HEK293T (cell line): ENCODE measurements at regions not wholly inside any gene's neighbourhood (a gene's known extent, or its start where the extent isn't known, plus 50 kb on each side); places are given as distances from the start of the nearest gene placed in this dataset.
"Not testable (repeated sequence)": the region's sequence is repeated elsewhere in the genome, so short reads cannot be mapped to it uniquely, and the experiment has no call there.

Experiments used
- CTCF ChIA-PET: fragments of 350-600 bp; formaldehyde crosslinking; extraction: SDS; loops from one replicate; lab custom pipeline; 2021; ENCODE audit warnings: antibody characterized with exemption, inconsistent platforms; lab: Yijun Ruan, JAX
- POLR2A ChIA-PET: fragments of 350-600 bp; formaldehyde crosslinking; extraction: SDS; loops from one replicate; lab custom pipeline; 2020; ENCODE audit warnings: antibody characterized with exemption, inconsistent platforms; lab: Yijun Ruan, JAX
- DNase-seq: peaks from one replicate; pipeline ENCODE4 v3.0.0; 2012; ENCODE audit warnings: mixed read lengths; ENCODE audit errors: extremely low spot score
- ARNT ChIP-seq: fragments of 450-650 bp; IDR thresholded peaks from 2 replicates; pipeline ENCODE4 v1.6.1; 2017; ENCODE audit warnings: mild to moderate bottlenecking
- BHLHE40 ChIP-seq: fragments of 450-650 bp; IDR thresholded peaks from 2 replicates; pipeline ENCODE4 v1.6.1; 2016; ENCODE audit warnings: mild to moderate bottlenecking, moderate library complexity, borderline replicate concordance
- CTBP1 ChIP-seq: fragments of 450-650 bp; IDR thresholded peaks from 2 replicates; pipeline ENCODE4 v1.6.1; 2016; ENCODE audit warnings: borderline replicate concordance
- ELF4 ChIP-seq: fragments of 450-650 bp; IDR thresholded peaks from 2 replicates; pipeline ENCODE4 v1.6.1; 2017; ENCODE audit warnings: antibody characterized with exemption
- FOXA1 ChIP-seq: fragments of 450-650 bp; IDR thresholded peaks from 2 replicates; pipeline ENCODE4 v1.6.1; 2016; ENCODE audit warnings: mild to moderate bottlenecking
- FOXK2 ChIP-seq: fragments of 450-650 bp; IDR thresholded peaks from 2 replicates; pipeline ENCODE4 v1.6.1; 2016; ENCODE audit warnings: mild to moderate bottlenecking
- FOXM1 ChIP-seq: fragments of 450-650 bp; IDR thresholded peaks from 2 replicates; pipeline ENCODE4 v1.6.1; 2017; ENCODE audit warnings: mild to moderate bottlenecking, borderline replicate concordance
- HDGF ChIP-seq: fragments of 450-650 bp; IDR thresholded peaks from 2 replicates; pipeline ENCODE4 v1.6.1; 2017; ENCODE audit warnings: antibody characterized with exemption, borderline replicate concordance
- L3MBTL2 ChIP-seq: fragments of 450-650 bp; conservative IDR thresholded peaks from 2 replicates; pipeline ENCODE4 v1.6.1; 2016; ENCODE audit warnings: mild to moderate bottlenecking
- LEF1 ChIP-seq: fragments of 450-650 bp; IDR thresholded peaks from 2 replicates; pipeline ENCODE4 v1.6.1; 2017; ENCODE audit warnings: mild to moderate bottlenecking, borderline replicate concordance
- NFRKB ChIP-seq: fragments of 450-650 bp; IDR thresholded peaks from 2 replicates; pipeline ENCODE4 v1.6.1; 2016; ENCODE audit warnings: mild to moderate bottlenecking, moderate library complexity
- SP1 ChIP-seq: fragments of 450-650 bp; IDR thresholded peaks from 2 replicates; pipeline ENCODE4 v1.6.1; 2017
- SUZ12 ChIP-seq: fragments of 450-650 bp; IDR thresholded peaks from 2 replicates; pipeline ENCODE4 v1.6.1; 2016; ENCODE audit warnings: mild to moderate bottlenecking
- TARDBP ChIP-seq: fragments of 450-650 bp; IDR thresholded peaks from 2 replicates; pipeline ENCODE4 v1.6.1; 2016
- ZNF384 ChIP-seq: fragments of 450-650 bp; IDR thresholded peaks from 2 replicates; pipeline ENCODE4 v1.6.1; 2016
- TF ChIP-seq, protein P1 (sequence below): fragments of 450-650 bp; IDR thresholded peaks from 2 replicates; pipeline ENCODE4 v1.6.1; 2016

DNA sequence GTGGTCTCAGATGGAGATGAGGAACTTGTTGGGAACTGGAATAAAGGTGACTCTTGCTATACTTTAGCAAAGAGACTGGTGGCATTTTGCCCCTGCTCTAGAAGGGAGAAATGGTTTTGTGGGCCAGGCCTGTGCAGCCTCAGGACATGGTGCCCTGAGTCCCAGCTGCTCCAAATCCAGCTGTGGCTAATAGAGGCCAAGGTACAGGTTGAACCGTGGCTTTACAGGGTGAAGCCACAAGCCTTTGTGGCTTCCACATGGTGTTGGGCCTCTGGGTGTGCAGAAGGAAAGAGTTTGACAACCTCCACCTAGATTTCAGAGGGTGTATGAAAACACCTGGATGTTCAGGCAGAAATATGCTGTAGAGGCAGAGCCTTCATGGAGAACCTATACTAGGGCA lies 586.0 kb downstream of the FLRT2 start:
- ChIA-PET POLR2A (no interaction called here), CTCF (no interaction called here)
- TF ChIP-seq, protein P1, sequence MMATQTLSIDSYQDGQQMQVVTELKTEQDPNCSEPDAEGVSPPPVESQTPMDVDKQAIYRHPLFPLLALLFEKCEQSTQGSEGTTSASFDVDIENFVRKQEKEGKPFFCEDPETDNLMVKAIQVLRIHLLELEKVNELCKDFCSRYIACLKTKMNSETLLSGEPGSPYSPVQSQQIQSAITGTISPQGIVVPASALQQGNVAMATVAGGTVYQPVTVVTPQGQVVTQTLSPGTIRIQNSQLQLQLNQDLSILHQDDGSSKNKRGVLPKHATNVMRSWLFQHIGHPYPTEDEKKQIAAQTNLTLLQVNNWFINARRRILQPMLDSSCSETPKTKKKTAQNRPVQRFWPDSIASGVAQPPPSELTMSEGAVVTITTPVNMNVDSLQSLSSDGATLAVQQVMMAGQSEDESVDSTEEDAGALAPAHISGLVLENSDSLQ: no peak
- no peak for TF ChIP-seq BHLHE40
- no peak for DNase-seq

DNA sequence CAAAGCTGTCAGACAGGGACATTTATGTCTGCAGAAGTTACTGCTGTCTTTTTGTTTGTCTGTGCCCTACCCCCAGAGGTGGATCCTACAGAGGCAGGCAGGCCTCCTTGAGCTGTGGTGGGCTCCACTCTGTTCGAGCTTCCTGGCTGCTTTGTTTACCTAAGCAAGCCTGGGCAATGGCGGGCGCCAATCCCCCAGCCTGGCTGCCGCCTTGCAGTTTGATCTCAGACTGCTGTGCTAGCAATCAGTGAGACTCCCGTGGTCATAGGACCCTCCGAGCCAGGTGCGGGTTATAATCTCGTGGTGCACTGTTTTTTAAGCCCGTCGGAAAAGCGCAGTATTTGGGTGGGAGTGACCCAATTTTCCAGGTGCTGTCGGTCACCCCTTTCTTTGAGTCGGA lies 580.9 kb downstream of the FLRT2 start:
- DNase-seq, POLR2A ChIA-PET, CTCF ChIA-PET: not testable (repeated sequence)

DNA sequence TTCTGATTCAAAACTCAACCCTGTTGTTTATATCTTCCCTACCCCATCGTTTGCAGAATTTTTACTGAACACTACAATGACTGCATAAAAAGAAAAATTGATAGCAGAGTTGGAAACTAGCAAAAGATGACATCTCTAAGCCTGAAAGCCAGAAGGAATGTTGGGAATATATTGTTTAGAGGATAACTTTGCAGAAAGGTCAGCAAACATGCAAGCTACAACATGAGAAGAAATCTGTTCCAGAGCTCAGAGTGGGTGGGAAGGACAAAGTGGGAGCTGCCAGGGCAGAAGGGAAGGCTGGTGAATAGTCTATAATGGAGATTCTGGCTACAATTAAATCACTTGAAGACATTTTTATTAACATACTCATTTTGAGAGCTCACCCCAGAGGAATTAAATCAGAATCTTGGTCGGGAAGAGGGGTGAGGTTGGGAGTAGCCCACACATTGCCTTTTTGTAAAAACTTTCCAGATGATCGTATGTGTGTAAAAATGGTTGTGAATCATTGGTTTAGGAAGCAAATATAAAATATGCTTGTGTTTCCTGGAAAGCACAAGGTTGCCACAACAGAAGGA lies 574.8 kb downstream of the FLRT2 start:
- ChIA-PET POLR2A (no interaction called here), CTCF (no interaction called here)
- TF ChIP-seq LEF1 (no peak), TARDBP (no peak), FOXK2 (no peak), ZNF384 (no peak), ELF4 (no peak), SP1 (no peak), FOXA1 (no peak), L3MBTL2 (no peak), SUZ12 (no peak), NFRKB (no peak), HDGF (no peak), CTBP1 (no peak), ARNT (no peak), FOXM1 (no peak), BHLHE40 (no peak)
- TF ChIP-seq, protein P1: no peak
- DNase-seq: no peak

DNA sequence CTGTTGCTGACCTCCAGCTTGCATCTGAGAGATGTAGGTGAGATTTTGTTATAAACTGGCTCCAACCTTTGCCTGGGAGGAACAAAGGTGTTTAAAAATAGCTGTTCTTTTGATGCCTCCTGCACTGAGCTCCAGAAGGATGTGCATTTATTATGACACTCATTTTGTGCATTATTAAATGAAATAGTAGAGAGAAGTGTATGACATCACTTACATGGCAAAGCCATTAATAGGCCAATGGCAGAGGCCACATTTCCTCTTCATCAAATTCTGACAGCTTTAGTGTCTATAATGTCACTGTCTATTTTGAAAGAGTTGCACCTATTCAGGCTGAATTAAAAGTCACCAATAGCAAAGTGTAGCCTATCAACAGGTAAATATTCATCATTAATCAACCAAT lies 564.6 kb downstream of the FLRT2 start:
- DNase-seq: no peak
- no peak for TF ChIP-seq FOXA1
- no peak for TF ChIP-seq LEF1
- no peak for TF ChIP-seq TARDBP
- no peak for TF ChIP-seq FOXK2
- no peak for TF ChIP-seq ARNT
- TF ChIP-seq ELF4: no peak
- no peak for TF ChIP-seq L3MBTL2
- TF ChIP-seq HDGF: no peak
- TF ChIP-seq FOXM1: no peak
- TF ChIP-seq SP1: no peak
- TF ChIP-seq SUZ12: no peak
- POLR2A ChIA-PET: no interaction called here
- CTCF ChIA-PET: no interaction called here

DNA sequence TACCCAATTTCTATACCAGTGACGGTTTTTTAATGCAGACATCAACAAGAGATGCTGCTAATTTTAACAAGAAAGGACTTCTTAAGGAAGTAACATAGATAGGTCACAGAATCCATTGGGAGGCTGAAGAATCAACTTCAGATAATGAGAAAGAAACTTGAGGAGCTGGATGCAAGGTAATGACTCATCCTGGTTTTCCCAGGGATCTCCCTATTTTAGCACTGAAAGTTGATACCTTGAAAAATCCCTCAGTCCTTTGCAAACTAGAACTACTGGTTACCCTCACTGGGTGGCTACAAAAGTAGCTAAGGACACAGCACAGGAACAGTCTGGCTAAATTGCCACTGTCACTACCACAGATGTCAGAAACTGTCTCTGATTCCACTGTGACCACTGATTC lies 561.9 kb downstream of the FLRT2 start:
- TF ChIP-seq NFRKB: no peak
- TF ChIP-seq, protein P1: no peak
- no peak for TF ChIP-seq FOXA1
- TF ChIP-seq L3MBTL2: no peak
- TF ChIP-seq FOXK2: no peak
- TF ChIP-seq ZNF384: no peak
- TF ChIP-seq BHLHE40: no peak
- no peak for TF ChIP-seq ELF4
- POLR2A ChIA-PET: no interaction called here
- CTCF ChIA-PET: no interaction called here
- no peak for DNase-seq

DNA sequence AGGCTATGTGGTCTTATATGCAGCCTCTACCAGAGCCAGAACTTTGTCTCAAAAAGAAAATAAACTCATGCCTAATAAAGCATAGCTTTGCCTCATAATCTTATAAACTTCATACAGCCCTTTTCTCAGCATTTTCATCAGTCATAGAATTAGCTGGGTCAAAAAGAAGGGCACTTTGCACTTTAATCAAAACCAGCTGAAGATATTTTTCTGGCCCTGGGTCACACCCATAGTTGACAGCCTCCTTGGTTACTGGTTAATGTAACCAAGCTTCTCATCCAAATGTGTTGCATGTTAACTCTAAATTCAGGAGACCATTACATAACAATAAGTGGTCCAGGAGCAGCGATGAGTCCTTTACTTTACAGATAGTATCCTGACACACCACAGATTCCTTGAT lies 558.2 kb downstream of the FLRT2 start:
- CTCF ChIA-PET: no interaction called here
- DNase-seq: no peak
- POLR2A ChIA-PET: no interaction called here

More for the DNA sequence above, 558.2 kb downstream of the FLRT2 start:
- TF ChIP-seq FOXM1 (no peak), CTBP1 (no peak), ELF4 (no peak), ZNF384 (no peak), FOXK2 (no peak), L3MBTL2 (no peak), BHLHE40 (no peak), FOXA1 (no peak), NFRKB (no peak), HDGF (no peak), SUZ12 (no peak)
- TF ChIP-seq, protein P1: no peak
